Body of pancreas (tissue), 4 donors: ENCODE measurements at regions not wholly inside any gene's neighbourhood (a gene's known extent, or its start where the extent isn't known, plus 50 kb on each side); places are given as distances from the start of the nearest gene placed in this dataset.

Source experiments
- POLR2A ChIP-seq, 3 donors: fragments of 450-650 bp; IDR thresholded peaks; one replicate each; pipeline ENCODE4 v1.6.1; 2016; ENCODE audit warnings: antibody characterized with exemption in 3 of 3, mild to moderate bottlenecking in 2 of 3
- TF ChIP-seq, protein P1 (sequence below), 7 experiments: fragments of 450-650 bp in 4 of 7; fragments of 200-600 bp in 3 of 7; sonication (generic) in 3 of 7; IDR thresholded peaks; one replicate each; pipeline ENCODE4 v1.5.1; 2016 to 2019; ENCODE audit warnings: antibody characterized with exemption in 7 of 7

GRCh38 chr5:93303291-93303691 lies 277.7 kb downstream of the NR2F1-AS1 start:
- TF ChIP-seq, protein P1, sequence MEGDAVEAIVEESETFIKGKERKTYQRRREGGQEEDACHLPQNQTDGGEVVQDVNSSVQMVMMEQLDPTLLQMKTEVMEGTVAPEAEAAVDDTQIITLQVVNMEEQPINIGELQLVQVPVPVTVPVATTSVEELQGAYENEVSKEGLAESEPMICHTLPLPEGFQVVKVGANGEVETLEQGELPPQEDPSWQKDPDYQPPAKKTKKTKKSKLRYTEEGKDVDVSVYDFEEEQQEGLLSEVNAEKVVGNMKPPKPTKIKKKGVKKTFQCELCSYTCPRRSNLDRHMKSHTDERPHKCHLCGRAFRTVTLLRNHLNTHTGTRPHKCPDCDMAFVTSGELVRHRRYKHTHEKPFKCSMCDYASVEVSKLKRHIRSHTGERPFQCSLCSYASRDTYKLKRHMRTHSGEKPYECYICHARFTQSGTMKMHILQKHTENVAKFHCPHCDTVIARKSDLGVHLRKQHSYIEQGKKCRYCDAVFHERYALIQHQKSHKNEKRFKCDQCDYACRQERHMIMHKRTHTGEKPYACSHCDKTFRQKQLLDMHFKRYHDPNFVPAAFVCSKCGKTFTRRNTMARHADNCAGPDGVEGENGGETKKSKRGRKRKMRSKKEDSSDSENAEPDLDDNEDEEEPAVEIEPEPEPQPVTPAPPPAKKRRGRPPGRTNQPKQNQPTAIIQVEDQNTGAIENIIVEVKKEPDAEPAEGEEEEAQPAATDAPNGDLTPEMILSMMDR (IDR thresholded peaks at IDR 0.05): no peak
- TF ChIP-seq POLR2A (IDR thresholded peaks at IDR 0.05): no peak
